NCI-H748 (cell line): ENCODE measurements at regions not wholly inside any gene's neighbourhood (a gene's known extent, or its start where the extent isn't known, plus 50 kb on each side); places are given as distances from the start of the nearest gene placed in this dataset.
"Not testable (repeated sequence)": the region's sequence is repeated elsewhere in the genome, so short reads cannot be mapped to it uniquely, and the experiment has no call there.

Experiments used
- DNase-seq: peaks from one replicate; lab custom pipeline; 2025; ENCODE audit not compliant: unreplicated experiment; lab: John Stamatoyannopoulos, UW

DNA sequence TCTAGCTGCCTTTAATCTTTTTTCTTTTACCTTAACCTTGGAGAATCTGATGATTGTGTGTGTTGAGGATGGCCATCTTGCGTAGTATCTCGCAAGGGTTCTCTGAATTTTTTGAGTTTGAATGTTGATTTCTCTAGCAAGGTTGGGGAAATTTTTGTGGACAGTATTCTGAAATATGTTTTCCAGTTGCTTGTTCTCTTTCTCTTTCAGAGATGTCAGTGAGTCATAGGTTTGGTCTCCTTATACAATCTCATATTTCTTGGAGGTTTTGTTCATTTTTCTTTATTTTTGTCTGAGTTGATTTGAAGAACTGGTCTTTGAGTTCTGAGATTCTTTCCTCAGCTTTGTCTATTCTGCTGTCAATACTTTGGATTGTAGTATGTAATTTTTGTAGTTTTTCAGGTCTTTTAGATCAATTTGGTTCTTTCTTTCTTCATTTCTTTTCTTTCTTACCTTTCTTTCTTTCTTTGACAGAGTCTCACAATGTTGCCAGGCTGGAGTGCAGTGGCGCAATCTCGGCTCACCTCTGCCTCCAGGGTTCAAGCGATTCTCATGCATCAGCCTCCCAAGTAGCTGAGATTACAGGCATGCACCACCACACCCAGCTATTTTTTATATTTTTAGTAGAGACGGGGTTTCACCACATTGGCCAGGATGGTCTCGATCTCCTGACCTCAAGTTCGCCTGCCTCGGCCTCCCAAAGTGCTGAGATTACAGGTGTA lies 366.4 kb upstream of the RASGRP1 start:
- no peak for DNase-seq

DNA sequence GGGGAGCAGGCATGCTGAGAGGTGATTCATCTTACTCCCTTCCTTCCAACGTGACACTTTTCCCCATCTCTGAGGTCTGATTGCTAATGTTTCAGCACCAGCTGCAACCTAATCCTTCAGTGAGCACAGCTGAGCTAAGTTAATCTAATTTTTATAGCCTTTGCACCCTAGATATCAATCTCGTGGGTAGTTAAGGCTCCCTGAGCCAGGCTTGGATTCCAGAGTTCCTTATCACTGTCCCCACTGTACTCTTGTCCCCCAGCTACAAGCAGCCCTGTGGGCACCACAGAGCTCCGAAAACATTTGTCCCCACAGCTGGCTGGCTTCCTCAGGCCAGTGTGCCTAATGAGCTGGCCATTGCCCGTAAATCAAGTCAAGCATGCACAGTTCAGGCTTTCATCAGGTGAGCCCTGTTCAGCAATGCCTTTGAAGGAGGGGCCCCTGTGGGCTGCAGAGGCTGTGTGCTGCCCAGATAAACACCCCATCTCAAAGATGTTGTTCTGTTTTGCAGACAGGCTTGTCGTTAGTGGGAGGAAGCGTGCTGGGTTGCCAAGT lies 376.9 kb upstream of the RASGRP1 start:
- DNase-seq, result no peak

DNA sequence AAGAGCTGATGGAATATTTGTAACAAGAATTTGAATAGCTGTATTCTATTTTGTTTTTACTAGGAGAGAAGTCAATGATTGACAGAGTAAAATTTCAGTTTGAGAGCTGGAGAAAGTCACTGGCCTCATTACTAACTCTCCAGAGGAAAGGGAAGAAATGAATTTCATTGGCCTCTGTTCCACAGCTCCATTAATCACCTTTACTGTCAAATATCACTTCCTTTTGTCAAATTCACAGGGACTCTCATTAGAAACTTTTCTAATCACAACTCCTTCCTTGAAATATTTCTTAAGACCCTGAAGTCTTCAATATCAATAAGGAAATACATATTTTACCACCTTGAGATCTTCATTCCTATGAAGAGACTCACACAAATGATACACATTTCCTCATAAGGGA lies 379.9 kb upstream of the RASGRP1 start:
- no peak for DNase-seq

- no peak for DNase-seq
Observed at GRCh38 chr15:38945551-38946298, 381.1 kb upstream of the RASGRP1 start.

DNA sequence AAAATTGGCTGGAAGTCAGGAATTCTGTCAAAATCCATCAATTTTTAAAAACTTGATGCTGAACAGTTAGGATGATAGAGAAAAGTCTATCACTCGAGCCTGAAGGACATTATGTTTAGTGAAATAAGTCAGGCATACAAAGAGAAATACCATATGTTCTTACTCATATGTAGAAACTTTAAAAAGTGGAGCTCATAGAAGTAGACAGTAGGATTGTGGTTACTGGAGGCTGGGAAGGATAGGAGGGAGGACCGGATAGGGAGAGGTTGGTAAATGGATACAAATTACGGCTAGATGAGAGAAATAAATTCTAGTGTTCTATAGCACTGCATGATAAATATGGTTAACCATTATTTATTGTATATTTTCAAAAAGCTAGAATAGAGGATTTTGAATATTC lies 389.5 kb upstream of the RASGRP1 start:
- no peak for DNase-seq

- DNase-seq, result no peak
Observed at GRCh38 chr15:38961456-38961855, 396.8 kb upstream of the RASGRP1 start.

DNA sequence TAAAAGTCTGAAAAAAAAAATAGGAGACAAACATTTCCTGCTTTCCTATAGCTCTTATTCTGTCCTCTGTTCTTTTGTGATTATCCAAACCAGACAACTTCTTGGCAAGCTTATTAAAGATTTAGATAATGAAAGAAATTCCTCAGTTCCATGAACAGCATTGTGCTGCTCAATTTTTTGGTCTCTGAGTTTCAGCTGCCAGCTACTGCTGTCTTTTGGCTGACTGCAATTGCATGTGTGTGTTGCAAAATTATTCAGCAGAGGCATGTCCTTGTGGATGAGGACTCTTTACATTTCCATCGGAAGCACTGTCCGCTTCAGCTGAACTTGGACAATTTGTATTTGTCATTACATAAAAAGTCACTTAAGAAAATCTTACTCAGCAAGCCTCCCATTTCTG lies 397.3 kb upstream of the RASGRP1 start:
- DNase-seq, result no peak

- DNase-seq, result no peak
Observed at GRCh38 chr15:38972831-38973230, 408.2 kb upstream of the RASGRP1 start.

GRCh38 chr15:38975282-38975990 lies 410.8 kb upstream of the RASGRP1 start:
- DNase-seq, result no peak

DNA sequence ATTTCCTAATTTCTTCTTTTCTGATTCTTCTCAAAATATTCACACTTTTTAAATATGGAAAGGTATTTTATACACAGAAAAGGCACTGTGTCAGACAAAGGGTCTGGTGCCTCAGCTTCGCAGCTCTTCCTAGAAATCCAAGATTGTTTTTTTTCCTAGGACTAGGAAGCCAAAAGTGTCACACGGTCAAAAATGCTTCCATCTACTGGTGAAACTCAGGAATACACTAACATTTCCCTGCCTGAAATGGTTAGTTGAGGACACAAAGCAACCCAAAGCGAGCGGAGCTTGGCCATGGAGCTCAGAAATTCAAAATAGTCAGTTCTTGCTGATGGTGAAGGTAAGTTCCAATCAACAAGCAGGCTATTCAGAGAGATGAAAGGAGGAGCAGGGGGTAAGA lies 426.5 kb upstream of the RASGRP1 start:
- no peak for DNase-seq

DNA sequence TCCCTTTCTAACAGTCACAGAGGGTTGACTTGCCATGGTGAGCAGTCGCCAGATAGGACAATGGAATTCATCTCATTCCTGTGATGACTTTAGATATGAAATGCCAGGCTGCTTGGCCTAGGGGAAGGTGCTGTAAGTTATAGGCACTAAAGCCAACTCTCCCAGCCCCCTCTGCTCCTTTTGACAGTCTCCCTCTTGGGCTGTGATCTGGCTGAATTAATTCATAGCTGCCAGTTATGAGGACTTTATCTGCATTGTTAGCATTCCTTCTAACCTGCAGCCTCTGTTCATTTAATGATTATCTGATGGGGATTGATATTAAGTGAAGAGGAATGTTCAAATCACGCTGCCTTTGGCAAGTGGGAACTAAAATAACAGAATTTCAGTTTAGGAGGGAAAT lies 427.1 kb upstream of the RASGRP1 start:
- no peak for DNase-seq

- no peak for DNase-seq
Observed at GRCh38 chr15:38992506-38992905, 427.9 kb upstream of the RASGRP1 start.

GRCh38 chr15:38992930-38993329 lies 428.3 kb upstream of the RASGRP1 start:
- DNase-seq, result no peak

GRCh38 chr15:38994310-38994709 lies 429.7 kb upstream of the RASGRP1 start:
- no peak for DNase-seq

DNA sequence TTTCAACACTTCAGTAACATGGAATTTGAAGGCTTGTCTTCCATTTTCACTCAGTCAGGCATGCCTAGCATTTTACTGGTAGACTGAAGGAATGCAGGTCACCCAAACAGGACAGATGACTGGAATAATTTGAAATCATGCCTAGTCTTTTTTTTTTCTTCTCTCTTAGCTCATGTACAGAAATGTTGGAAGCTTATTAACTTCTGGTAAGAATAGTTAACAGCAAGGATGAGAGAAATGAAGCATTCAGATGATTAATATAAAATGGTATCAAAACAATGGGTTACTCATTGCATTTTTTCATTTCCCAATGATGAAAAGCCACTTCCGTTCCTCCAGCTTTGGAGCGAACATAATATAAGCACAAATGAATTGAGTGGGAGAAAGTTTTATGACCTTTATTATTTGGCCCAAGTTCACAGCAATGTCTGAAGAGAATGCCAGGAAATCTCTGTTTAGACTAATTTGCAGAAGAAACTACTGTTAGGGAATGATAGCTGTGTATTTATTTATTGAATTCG lies 431.6 kb upstream of the RASGRP1 start:
- DNase-seq, result no peak

DNA sequence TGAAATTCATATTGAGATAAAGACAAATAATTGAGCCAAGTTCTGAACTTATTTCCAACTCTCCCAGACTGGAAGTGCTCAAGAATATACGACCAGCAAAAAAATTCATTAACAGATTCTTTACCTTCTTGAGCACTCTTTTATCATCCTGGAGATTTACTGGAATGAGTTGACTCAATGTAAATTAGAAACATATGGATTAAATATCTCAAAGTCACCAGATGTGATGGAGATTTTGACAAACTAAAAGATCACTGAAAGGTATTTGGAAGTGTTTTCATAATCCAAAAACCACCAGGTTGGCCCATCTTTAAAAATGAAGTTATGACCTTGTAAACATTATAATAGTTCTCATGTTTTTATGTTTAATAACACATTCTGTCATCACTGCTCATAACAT lies 433.2 kb upstream of the RASGRP1 start:
- DNase-seq, result no peak

DNA sequence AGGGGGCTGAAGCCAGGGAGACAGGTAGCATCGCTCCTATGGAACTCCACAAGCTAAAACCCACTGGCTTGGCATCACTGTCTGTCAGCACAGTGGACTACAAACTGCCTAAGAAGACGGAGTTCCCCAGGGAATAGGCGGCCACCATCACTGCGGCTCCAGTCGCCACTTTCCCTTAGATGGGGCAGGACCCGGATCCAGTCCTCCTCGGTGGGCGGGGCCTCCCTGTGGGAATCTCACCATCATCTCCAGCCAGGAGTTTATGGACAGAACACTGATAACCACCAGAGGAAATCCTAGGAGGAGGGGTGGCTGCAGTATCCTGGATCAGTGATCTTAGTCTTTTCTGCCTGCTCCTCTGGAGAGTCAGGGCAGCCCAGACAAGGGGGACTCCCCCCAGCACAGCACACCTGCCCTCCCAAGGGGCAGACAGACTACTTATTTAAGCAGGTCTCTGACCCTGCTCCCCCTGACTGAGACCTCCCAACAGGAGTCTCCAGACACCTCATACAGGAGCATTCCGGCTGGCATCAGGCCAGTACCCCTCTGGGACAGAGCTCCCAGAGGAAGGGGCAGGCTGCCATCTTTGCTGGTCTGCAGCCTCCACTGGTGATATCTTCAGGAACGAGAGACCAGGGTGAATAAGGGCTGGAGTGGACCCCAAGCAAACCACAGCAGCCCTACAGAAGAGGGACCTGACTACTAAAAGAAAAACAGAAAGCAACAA lies 435.6 kb upstream of the RASGRP1 start:
- no peak for DNase-seq

- DNase-seq, result no peak
Observed at GRCh38 chr15:39009740-39010139, 445.1 kb upstream of the RASGRP1 start.

DNA sequence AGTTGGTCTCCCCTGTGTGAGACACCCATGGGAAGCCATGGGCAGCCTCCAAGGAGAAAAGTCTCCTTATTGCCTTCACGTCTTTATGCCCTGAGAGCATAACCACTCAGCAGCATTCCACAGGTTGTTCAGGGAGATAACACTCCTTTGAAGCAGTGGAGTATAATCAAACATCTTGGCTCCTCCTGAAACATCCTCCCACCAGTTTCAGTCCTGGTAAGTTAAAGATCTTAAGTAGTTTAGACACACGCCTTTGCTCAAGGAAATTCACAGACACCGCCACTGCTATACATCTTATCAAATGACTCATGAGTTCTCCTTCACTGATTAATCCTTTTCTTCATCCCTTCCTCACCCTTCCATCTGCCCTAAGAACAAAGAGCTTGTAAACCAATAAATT lies 446.5 kb upstream of the RASGRP1 start:
- not testable (repeated sequence) for DNase-seq

GRCh38 chr15:39013262-39013661 lies 448.6 kb upstream of the RASGRP1 start:
- DNase-seq, result no peak

DNA sequence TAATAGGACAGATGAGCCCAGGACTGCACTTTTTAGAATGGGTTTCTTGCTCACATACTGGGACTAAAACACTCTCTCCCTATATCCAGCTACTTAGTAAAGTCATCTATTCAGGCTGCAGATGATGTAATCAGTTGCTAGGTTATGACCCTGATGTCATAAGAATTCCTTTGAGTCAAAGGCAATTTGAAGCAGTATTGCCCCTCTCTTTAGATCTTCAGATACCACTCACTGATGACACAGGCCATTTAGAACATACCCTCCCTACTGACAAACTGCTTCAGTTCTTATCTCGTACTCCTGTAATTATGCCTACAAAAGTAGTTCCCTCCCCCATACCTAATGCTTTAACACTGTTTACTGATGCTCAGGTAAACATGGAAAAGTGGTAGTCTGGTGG lies 450.1 kb upstream of the RASGRP1 start:
- DNase-seq, result no peak
